ENCODE measurements at regions not wholly inside any gene's neighbourhood (a gene's known extent, or its start where the extent isn't known, plus 50 kb on each side); places are given as distances from the start of the nearest gene placed in this dataset.
"Not testable (repeated sequence)": the region's sequence is repeated elsewhere in the genome, so short reads cannot be mapped to it uniquely, and the experiment has no call there.

GRCh38 chr2:150120326-150120955 is 367.0 kb downstream of the RND3 start:
- Mint-ChIP-seq H3K4me1 (ENCODE audit: unreplicated experiment) (peaks cover 4% of the 10 kb centered on the region), H3K36me3 (ENCODE audit: low read depth, unreplicated experiment) (no peaks in the 10 kb centered on the region), H3K9me3 (ENCODE audit: unreplicated experiment) (no peaks in the 10 kb centered on the region), H3K27me3 (ENCODE audit: unreplicated experiment) (no peaks in the 10 kb centered on the region), H3K27ac (ENCODE audit: unreplicated experiment) (no peak overlapping the region), H3K4me3 (ENCODE audit: unreplicated experiment) (no peak overlapping the region)
- no peak for DNase-seq (ENCODE audit: low spot score)
- TF ChIP-seq CTCF (IDR thresholded peaks at IDR 0.05; ENCODE audit: unreplicated experiment) = no peak

GRCh38 chr2:150119819-150120218 is 367.6 kb downstream of the RND3 start:
- Mint-ChIP-seq H3K4me1 (ENCODE audit: unreplicated experiment) (peaks cover 4% of the 10 kb centered on the region), H3K36me3 (ENCODE audit: low read depth, unreplicated experiment) (no peaks in the 10 kb centered on the region), H3K9me3 (ENCODE audit: unreplicated experiment) (no peaks in the 10 kb centered on the region), H3K27ac (ENCODE audit: unreplicated experiment) (no peak overlapping the region), H3K4me3 (ENCODE audit: unreplicated experiment) (no peak overlapping the region), H3K27me3 (ENCODE audit: unreplicated experiment) (no peaks in the 10 kb centered on the region)
- TF ChIP-seq CTCF (IDR thresholded peaks at IDR 0.05; ENCODE audit: unreplicated experiment) = no peak
- no peak for DNase-seq (ENCODE audit: low spot score)

- not testable (repeated sequence) for H3K27ac Mint-ChIP-seq (ENCODE audit: unreplicated experiment); H3K9me3 Mint-ChIP-seq (ENCODE audit: unreplicated experiment); H3K36me3 Mint-ChIP-seq (ENCODE audit: low read depth, unreplicated experiment); H3K27me3 Mint-ChIP-seq (ENCODE audit: unreplicated experiment); H3K4me3 Mint-ChIP-seq (ENCODE audit: unreplicated experiment); DNase-seq (ENCODE audit: low spot score)
- H3K4me1 Mint-ChIP-seq (ENCODE audit: unreplicated experiment) = peaks cover 12% of the 10 kb centered on the region
Observed at GRCh38 chr2:150114089-150114488, 373.4 kb downstream of the RND3 start.

- H3K27me3 Mint-ChIP-seq (ENCODE audit: unreplicated experiment) = no peaks in the 10 kb centered on the region
- no peaks in the 10 kb centered on the region for H3K36me3 Mint-ChIP-seq (ENCODE audit: low read depth, unreplicated experiment)
Observed at GRCh38 chr2:150110548-150110947, 376.9 kb downstream of the RND3 start.

GRCh38 chr2:150109912-150110311 is 377.6 kb downstream of the RND3 start:
- peaks cover 14% of the 10 kb centered on the region for H3K4me1 Mint-ChIP-seq (ENCODE audit: unreplicated experiment)

More at GRCh38 chr2:150110548-150110947, 376.9 kb downstream of the RND3 start:
- H3K9me3 Mint-ChIP-seq (ENCODE audit: unreplicated experiment) = no peaks in the 10 kb centered on the region
- no peak for DNase-seq (ENCODE audit: low spot score)
- no peak overlapping the region for H3K27ac Mint-ChIP-seq (ENCODE audit: unreplicated experiment)
- H3K4me3 Mint-ChIP-seq (ENCODE audit: unreplicated experiment) = no peak overlapping the region
- peaks cover 14% of the 10 kb centered on the region for H3K4me1 Mint-ChIP-seq (ENCODE audit: unreplicated experiment)
- TF ChIP-seq CTCF (IDR thresholded peaks at IDR 0.05; ENCODE audit: unreplicated experiment) = no peak

More at GRCh38 chr2:150109912-150110311, 377.6 kb downstream of the RND3 start:
- Mint-ChIP-seq H3K9me3 (ENCODE audit: unreplicated experiment) (no peaks in the 10 kb centered on the region), H3K27me3 (ENCODE audit: unreplicated experiment) (no peaks in the 10 kb centered on the region), H3K27ac (ENCODE audit: unreplicated experiment) (no peak overlapping the region), H3K36me3 (ENCODE audit: low read depth, unreplicated experiment) (no peaks in the 10 kb centered on the region), H3K4me3 (ENCODE audit: unreplicated experiment) (no peak overlapping the region)
- no peak for DNase-seq (ENCODE audit: low spot score)
- no peak for TF ChIP-seq CTCF (IDR thresholded peaks at IDR 0.05; ENCODE audit: unreplicated experiment)
